Spleen (tissue), 7 donors: ENCODE measurements at regions not wholly inside any gene's neighbourhood (a gene's known extent, or its start where the extent isn't known, plus 50 kb on each side); places are given as distances from the start of the nearest gene placed in this dataset.

Experiments used
- CTCF ChIP-seq, 11 experiments: fragments of 200-600 bp in 7 of 11; fragments of 450-650 bp in 4 of 11; sonication (generic) in 4 of 11; IDR thresholded peaks in 8 of 11; conservative IDR thresholded peaks in 3 of 11; 1 replicate in 7 of 11; 2 replicates in 4 of 11; pipeline versions ENCODE4 v1.4.0 to v1.8.0; 2016 to 2021; ENCODE audit warnings: antibody characterized with exemption in 11 of 11, inconsistent platforms in 4 of 11, mild to moderate bottlenecking in 1 of 11
- POLR2A ChIP-seq, 3 donors: fragments of 450-650 bp; IDR thresholded peaks; one replicate each; pipeline ENCODE4 v1.5.1; 2017; ENCODE audit warnings: antibody characterized with exemption in 3 of 3, mild to moderate bottlenecking in 1 of 3
- donor health status: DM: no; HTN: no; CAD: no; lungs with moderate emphysema.
- donor health status: DM: no; HTN: no; CAD: no.
- donor health status: DM: no; HTN: no; CAD: no.

GRCh38 chr14:98297567-98297966, 974.4 kb downstream of the BCL11B start:
- TF ChIP-seq CTCF (IDR thresholded peaks at IDR 0.05 in 8 of 11, conservative IDR thresholded peaks at IDR 0.05 in 3 of 11), result no peak
- TF ChIP-seq POLR2A (IDR thresholded peaks at IDR 0.05), result no peak
